ENCODE measurements at regions not wholly inside any gene's neighbourhood (a gene's known extent, or its start where the extent isn't known, plus 50 kb on each side); places are given as distances from the start of the nearest gene placed in this dataset.

DNA sequence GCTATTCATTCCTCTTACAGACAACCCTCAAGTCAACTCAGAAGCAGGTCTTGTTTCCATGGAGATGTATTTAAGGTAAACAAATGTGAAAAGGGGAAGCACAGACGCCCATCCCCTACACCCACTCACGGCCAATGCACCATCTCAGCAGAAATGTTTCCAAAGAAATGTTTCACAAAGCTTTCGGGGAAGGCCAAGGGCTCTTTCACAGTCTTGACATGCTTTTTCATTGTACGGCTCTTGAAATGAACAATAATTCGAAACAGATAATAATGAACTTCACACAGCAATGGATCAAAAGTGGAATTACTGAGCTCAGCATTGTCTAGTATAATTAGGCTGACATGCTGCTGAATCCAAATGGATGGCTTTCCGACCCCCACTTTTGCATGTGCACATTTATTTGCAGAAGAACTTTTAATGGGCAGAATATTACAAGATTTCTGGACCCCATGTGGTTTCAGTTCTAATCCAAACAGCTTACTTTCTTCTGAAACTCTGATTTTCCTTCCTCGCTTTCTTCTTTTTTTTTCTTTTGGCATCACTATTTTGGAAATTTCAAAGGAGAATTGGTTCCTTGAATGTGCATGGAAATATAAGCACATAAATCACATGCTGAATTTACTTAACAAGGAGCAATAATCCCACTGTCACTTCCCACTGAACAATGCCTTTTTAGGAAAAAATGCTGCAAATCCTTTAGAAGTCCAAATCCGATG is 160.9 kb downstream of the SMIM20 start:
- no peak for FAIRE-seq

GRCh38 chr4:26075583-26075982 is 161.6 kb downstream of the SMIM20 start:
- no peak for FAIRE-seq

DNA sequence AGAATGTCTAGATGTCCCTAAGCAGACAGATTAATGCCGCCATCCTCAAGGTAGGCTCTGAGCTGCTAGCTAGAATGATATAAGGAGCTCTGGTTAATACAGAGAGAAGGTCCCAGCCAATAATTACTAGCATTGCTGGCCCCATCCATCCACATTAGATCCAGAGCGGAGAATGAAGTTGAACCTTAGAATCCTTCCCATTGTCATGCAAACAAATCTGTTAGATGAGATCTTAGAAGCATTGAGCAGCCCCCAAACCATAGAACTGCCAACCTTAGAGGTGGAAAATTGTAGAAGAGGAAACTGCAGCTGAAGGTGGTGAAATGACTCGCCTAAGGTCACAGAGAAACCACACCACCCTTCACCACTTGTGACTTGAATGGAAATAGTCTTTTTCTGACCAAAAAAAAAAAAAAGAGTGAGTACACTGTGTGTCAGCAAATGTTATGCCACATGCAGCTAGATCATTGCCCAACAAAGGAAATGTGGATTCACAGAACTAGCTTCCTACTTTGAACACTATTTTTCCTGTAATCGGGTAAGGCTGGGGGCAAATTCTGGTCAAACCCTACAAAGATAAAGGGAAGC is 162.1 kb downstream of the SMIM20 start:
- no peak for FAIRE-seq

DNA sequence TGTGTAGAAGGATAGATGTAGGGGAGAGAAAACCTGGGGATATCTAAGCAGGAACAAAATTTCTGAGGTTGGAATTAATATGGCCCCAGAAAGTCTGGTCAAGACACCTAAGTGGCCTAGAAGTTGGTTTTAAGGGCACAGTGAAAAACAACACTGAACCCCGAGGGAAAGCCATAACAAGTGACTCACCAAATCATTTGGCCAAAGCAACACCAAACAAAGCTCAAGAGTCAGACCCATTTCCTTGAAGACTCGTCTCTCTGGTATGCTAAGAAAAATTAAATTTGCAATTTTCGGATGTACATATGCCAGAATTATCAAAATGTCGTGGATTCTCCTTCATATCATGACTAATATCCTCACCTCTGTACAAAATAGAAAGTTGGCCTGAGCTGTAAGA is 162.9 kb downstream of the SMIM20 start:
- no peak for FAIRE-seq

GRCh38 chr4:26077756-26078155 is 163.7 kb downstream of the SMIM20 start:
- no peak for FAIRE-seq

DNA sequence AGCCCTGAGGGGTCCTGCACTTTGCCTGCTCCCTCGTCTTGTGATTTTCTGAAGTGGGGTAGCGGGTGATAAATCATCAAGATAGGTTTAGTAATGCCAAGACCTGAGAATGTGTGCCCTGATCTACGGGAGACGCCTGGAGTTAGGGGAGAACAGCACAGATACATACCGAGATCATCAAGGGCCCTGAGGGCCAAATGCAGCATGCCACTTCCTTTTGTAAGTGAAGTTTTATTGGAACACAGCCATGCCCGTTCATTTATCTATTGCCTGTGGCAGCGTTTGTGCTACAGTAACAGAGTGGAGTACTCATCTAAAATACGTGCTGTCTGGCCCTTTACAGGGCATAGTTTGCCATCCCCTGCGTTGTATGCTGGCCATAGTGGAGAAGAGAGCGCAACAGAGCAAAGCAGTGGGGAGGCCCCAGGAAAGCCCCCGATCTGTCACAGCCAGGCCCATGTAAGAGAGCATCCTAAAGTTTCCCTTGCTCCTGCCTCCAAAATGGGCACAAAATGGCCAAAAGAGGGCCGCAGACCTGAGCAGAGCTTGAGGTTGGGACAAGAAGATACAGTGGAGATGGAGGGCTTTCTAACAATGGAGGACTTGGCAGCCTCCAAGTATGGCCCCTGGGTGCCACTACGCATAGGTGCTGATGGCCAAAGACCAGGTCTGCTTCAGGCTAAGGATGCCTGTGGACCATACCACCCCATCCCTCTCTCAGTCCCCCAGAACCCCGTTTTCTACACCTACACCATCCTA is 167.0 kb downstream of the SMIM20 start:
- no peak for FAIRE-seq

GRCh38 chr4:26081795-26082498 is 167.9 kb downstream of the SMIM20 start:
- FAIRE-seq, result peak; percentile 96

DNA sequence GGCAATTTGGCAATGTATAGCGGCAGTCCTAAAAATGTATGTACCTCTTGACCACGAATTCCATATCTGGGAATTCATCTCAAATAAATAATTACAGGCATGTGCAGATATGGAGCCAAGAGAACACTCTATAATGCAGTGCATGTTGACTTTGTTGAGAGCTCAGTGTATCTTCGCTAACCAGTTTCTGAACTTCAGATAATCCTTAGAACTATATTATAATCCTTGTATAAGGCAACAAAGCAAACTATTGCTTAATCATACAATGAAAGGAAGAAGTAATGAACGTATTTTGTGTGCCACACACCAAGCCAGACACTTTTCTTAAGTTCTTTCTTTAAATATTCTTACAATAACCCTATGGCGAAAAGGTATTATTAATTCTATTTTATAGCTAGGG is 168.5 kb downstream of the SMIM20 start:
- no peak for FAIRE-seq

GRCh38 chr4:26083987-26084386 is 170.0 kb downstream of the SMIM20 start:
- FAIRE-seq, result peak; percentile 51

DNA sequence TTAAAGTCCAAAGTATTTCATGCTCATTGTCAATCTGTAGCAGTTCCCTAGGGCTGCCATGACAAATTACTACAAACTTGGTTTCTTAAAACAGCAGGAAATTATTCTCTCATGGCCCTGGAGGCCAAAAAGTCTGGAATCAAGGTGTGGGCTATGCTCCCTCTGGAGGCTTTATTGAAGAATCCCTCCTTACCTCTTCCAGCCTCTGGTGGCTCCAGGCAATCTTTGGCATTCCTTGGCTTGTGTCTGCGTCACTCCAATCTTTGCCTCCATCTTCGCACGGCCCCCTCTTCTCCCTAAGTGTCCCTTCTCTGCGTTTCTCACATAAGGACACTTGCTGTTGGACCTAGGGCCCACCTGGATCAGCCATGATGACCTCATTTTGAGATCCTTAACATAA is 170.4 kb downstream of the SMIM20 start:
- no peak for FAIRE-seq

GRCh38 chr4:26085551-26085950 is 171.5 kb downstream of the SMIM20 start:
- FAIRE-seq, result no peak

- FAIRE-seq, result no peak
Measured at GRCh38 chr4:26086621-26087441, 172.8 kb downstream of the SMIM20 start.

GRCh38 chr4:26088433-26088928 is 174.5 kb downstream of the SMIM20 start:
- FAIRE-seq, result no peak

- FAIRE-seq, result no peak
Measured at GRCh38 chr4:26093551-26093950, 179.5 kb downstream of the SMIM20 start.

DNA sequence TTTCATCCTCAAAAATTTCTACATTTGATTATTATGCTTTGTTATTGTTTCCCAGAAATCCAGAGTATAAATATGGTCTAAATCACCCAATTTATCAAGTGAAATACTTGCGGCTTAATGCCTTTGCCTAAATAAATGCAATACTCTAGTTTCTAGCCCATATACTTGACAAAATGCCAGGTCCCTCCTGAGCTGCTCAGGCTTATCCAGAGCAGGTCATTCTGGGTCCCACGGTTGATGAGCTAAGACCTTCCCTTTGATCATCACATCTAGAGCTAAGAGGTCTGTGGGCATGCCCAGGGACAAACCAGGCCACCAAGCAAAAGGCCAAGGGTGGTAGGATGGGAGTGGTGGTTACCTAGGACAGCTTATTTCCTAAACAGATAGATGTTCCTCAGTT is 180.1 kb downstream of the SMIM20 start:
- no peak for FAIRE-seq

- FAIRE-seq, result no peak
Measured at GRCh38 chr4:26094911-26095310, 180.9 kb downstream of the SMIM20 start.

GRCh38 chr4:26099967-26100366 is 185.9 kb downstream of the SMIM20 start:
- FAIRE-seq, result no peak

DNA sequence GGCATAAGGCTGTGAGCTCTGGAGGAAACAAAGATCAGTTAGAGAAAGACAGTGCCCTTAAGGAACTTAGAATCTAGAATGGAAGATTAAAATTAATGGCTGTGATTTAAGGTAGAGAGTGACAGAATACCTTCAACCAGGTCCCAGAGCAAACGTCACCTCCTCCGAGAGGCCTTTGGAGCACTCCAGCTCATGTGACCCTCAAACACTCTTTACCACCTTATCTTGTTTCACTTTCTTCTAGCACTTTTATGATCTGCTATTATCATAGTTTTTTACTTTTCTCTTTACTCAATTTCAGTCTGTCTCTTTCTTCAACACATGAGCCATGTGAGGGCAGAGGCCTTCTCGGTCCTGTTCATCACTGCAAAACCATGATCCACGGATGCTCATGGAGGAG is 187.0 kb downstream of the SMIM20 start:
- FAIRE-seq, result no peak

DNA sequence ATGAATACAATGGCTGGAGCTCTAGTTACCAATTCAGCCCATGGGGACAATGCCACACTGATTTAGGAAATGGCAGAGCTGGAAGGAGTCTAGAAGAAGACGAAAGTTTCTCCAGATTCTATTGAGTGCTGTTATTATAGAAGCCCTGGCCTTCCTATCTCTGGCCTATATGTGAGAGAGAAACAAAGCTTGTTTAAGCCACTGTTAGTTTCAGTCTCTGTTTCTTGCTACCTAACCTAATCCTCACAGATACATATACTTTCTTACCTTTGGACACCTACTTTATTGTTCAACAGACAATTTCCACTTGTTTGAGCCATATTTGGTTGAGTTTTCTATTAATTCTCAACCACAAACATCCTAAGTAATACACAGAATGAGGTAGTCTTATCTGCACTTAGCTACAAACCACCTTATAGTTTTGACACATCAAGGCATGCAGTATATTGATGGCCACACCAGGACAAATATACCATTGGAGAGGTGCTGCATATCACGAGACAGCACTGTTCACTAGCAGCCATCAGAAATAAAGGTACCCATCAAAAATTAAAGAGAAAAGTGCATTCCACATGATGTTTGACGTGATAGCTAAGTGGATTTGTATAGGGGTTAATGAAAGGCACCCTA is 190.2 kb downstream of the SMIM20 start:
- FAIRE-seq, result no peak

- FAIRE-seq, result no peak
Measured at GRCh38 chr4:26105337-26105736, 191.3 kb downstream of the SMIM20 start.

GRCh38 chr4:26105815-26106699 is 192.0 kb downstream of the SMIM20 start:
- no peak for FAIRE-seq

All from islet of Langerhans (tissue), 1 donor.